ENCODE measurements at regions not wholly inside any gene's neighbourhood (a gene's known extent, or its start where the extent isn't known, plus 50 kb on each side); places are given as distances from the start of the nearest gene placed in this dataset.

- no peak for DNase-seq (ENCODE audit: low read depth in 2 of 2)
Measured at GRCh38 chr2:19600982-19601381, 242.6 kb upstream of the OSR1 start.

- no peak for DNase-seq (ENCODE audit: low read depth in 2 of 2)
Measured at GRCh38 chr2:19600506-19600905, 242.1 kb upstream of the OSR1 start.

GRCh38 chr2:19598971-19599370, 240.5 kb upstream of the OSR1 start:
- no peak for DNase-seq (ENCODE audit: low read depth in 2 of 2)

- no peak for DNase-seq (ENCODE audit: low read depth in 2 of 2)
Measured at GRCh38 chr2:19592197-19592596, 233.8 kb upstream of the OSR1 start.

- DNase-seq (ENCODE audit: low read depth in 2 of 2): no peak
Measured at GRCh38 chr2:19589791-19590190, 231.4 kb upstream of the OSR1 start.

GRCh38 chr2:19580830-19581229, 222.4 kb upstream of the OSR1 start:
- DNase-seq (ENCODE audit: low read depth in 2 of 2): no peak

- DNase-seq (ENCODE audit: low read depth in 2 of 2): no peak
Measured at GRCh38 chr2:19580264-19580663, 221.8 kb upstream of the OSR1 start.

- DNase-seq (ENCODE audit: low read depth in 2 of 2): no peak
Measured at GRCh38 chr2:19579461-19579860, 221.0 kb upstream of the OSR1 start.

- no peak for DNase-seq (ENCODE audit: low read depth in 2 of 2)
Measured at GRCh38 chr2:19577723-19578122, 219.3 kb upstream of the OSR1 start.

- no peak for DNase-seq (ENCODE audit: low read depth in 2 of 2)
Measured at GRCh38 chr2:19576411-19576810, 218.0 kb upstream of the OSR1 start.

GRCh38 chr2:19575641-19576040, 217.2 kb upstream of the OSR1 start:
- no peak for DNase-seq (ENCODE audit: low read depth in 2 of 2)

GRCh38 chr2:19574778-19575260, 216.4 kb upstream of the OSR1 start:
- DNase-seq (ENCODE audit: low read depth in 2 of 2): no peak

- no peak for DNase-seq (ENCODE audit: low read depth in 2 of 2)
Measured at GRCh38 chr2:19573784-19574183, 215.4 kb upstream of the OSR1 start.

- DNase-seq (ENCODE audit: low read depth in 2 of 2): no peak
Measured at GRCh38 chr2:19571773-19572172, 213.3 kb upstream of the OSR1 start.

- no peak for DNase-seq (ENCODE audit: low read depth in 2 of 2)
Measured at GRCh38 chr2:19569300-19569791, 210.9 kb upstream of the OSR1 start.

- DNase-seq (ENCODE audit: low read depth in 2 of 2): no peak
Measured at GRCh38 chr2:19568809-19569208, 210.4 kb upstream of the OSR1 start.

- no peak for DNase-seq (ENCODE audit: low read depth in 2 of 2)
Measured at GRCh38 chr2:19560785-19561184, 202.4 kb upstream of the OSR1 start.

GRCh38 chr2:19559596-19560240, 201.3 kb upstream of the OSR1 start:
- no peak for DNase-seq (ENCODE audit: low read depth in 2 of 2)

GRCh38 chr2:19556648-19557047, 198.2 kb upstream of the OSR1 start:
- DNase-seq (ENCODE audit: low read depth in 2 of 2): no peak

- DNase-seq (ENCODE audit: low read depth in 2 of 2): no peak
Measured at GRCh38 chr2:19554520-19554919, 196.1 kb upstream of the OSR1 start.

- no peak for DNase-seq (ENCODE audit: low read depth in 2 of 2)
Measured at GRCh38 chr2:19552270-19552669, 193.8 kb upstream of the OSR1 start.

- no peak for DNase-seq (ENCODE audit: low read depth in 2 of 2)
Measured at GRCh38 chr2:19550750-19551149, 192.3 kb upstream of the OSR1 start.

GRCh38 chr2:19549821-19550220, 191.4 kb upstream of the OSR1 start:
- no peak for DNase-seq (ENCODE audit: low read depth in 2 of 2)

GRCh38 chr2:19548116-19548515, 189.7 kb upstream of the OSR1 start:
- no peak for DNase-seq (ENCODE audit: low read depth in 2 of 2)

Data from stimulated activated CD4-positive, alpha-beta T cell treated with anti-CD3 and anti-CD28 coated beads, Interleukin-12 subunit alpha, Interleukin-12 subunit beta, amount 100 ng/mL, for 24 hours (primary cell).